ENCODE measurements at regions not wholly inside any gene's neighbourhood (a gene's known extent, or its start where the extent isn't known, plus 50 kb on each side); places are given as distances from the start of the nearest gene placed in this dataset.
"Not testable (repeated sequence)": the region's sequence is repeated elsewhere in the genome, so short reads cannot be mapped to it uniquely, and the experiment has no call there.

DNA sequence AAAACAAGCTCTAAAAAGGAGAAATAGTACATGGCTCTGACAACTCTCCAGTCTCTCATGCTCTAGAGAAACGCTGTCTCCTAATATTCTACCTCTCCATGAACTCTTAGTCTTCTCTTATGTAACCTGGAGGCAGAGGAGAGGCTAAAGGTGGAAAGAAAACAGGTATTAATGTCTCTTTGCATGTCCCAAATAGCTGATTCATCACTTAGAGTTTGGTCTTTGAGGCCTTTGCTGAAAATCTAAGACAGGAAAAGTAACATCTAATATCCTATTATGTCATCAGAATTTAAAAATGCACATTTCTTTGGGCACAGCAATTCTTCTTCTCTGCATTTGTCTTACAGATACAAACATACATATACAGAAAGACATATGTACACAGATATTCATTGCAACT lies 127.2 kb downstream of the DHRS2 start:
- no peak for DNase-seq

DNA sequence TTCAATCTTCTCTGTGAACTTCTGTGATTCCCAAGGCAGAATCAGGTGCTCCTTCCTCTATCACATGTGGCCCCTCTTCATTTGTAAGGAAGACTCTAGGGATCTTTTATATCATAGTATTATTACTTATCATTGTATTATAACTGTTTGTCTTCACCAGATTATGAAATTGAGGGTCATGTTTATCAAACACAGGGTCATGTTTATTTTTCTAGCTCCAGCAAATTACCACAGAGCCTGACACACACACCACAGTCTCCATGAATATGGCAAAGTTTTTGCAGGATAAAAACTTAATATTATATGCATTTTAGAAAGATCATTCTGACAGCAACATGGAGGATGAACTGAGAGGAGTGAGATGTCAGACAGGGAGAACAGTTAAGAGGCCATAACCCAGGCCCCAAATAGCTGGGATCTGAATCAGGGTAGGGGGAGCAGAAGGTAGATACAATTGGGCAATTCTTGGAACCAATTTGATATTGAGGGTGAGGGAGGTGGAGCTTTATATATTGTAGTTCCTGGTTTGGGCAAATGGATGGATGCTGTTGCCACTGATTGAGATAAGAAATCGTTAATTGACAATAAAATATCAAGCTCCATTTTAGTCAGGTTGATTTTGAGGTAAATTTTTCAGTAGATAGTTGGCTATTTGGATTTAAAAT lies 130.7 kb downstream of the DHRS2 start:
- DNase-seq, result no peak

DNA sequence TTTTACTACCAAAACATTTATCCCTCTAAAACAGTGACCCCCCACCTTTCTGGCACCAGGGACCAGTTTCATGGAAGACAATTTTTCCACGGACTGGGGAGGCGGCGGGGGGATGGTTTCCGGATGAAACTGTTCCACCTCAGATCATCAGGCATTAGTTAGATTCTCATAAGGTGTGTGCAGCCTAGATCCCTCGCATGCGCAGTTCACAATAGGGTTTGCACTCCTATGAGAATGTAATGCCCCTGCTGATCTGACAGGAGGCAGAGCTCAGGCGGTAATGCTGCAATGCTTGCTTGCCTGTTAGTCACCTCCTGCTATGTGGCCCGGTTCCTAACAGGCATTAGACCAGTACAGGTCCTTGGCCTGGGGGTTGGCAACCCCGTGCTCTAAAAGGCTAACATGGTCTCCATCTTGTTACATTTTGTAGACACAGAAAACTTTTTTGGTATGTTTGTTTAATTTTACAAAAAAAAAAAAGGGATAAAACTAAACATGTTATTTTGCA lies 133.1 kb downstream of the DHRS2 start:
- not testable (repeated sequence) for DNase-seq

DNA sequence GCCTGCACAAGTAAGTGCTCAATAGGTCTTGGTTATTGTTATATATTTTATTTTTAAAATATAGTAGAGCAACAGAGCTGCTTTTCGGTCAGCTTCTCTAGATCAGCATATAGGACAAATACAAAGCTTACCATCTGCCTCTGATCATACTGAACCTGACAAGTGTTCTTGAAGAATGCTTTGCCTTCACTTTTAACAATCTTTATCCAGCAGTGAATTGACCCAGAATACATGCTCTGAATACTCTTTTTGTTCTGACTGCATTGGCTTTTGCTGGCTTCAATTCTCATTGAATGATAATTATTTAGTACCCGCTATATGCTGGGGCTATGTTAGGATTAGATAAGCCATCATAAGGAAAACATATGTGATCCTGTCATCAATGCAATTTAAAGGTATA lies 137.8 kb downstream of the DHRS2 start:
- DNase-seq, result no peak

DNA sequence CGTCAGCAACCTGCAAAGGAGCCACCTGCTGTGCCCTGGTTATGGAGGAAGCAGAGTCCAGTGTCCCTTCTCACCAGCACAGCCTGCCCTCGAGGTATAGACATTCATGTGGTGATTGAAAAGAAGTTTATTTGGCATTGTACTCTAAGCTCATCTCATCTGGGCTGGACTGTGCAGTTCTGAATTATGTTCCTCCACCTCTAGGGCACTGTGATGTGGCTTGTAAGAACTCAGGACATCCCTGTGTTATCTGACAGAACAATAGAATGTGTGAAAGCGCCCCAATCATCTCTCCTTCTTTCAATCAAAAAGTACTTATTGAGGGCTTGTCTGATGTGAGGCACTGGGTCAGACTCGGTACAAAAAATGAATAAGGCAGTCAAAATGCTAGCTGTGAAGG lies 140.1 kb downstream of the DHRS2 start:
- no peak for DNase-seq

DNA sequence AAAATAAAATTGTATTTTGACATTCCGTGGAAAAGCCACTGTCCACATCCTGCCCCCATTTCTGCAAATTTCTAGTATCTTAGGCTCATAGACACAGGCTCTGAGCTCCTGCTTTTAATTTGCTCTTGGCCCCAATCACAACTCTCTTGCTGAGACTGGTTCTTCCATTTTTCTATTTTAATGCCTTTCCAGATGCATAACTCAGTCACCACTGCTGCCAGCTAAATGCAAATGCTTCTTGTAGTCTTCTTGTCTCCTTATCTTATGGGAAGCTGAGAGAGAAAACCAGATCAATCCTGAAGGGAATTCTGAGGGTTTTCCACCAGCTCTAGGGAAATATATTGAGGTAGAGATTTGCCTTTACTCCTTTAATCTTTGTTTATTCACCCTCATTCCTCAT lies 149.0 kb downstream of the DHRS2 start:
- no peak for DNase-seq

DNA sequence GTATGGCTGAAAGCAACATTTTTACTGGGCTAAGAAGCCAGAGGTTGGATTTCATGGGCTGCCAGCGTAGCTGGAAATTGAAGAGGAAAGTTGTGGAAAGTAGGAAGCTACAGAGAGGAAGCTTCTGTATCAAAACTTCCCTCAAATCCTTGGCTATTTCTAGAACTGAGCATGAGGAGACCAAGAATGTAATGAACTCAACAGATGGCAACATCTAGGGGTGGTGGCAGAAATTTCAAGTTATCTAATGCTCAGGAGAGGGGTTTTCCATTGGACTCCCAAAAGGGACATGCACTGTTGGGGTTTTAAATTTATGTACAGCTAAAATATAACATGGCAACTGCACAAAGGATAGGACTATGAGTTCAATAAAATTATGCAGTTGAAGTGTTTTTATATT lies 151.3 kb downstream of the DHRS2 start:
- DNase-seq, result no peak

DNA sequence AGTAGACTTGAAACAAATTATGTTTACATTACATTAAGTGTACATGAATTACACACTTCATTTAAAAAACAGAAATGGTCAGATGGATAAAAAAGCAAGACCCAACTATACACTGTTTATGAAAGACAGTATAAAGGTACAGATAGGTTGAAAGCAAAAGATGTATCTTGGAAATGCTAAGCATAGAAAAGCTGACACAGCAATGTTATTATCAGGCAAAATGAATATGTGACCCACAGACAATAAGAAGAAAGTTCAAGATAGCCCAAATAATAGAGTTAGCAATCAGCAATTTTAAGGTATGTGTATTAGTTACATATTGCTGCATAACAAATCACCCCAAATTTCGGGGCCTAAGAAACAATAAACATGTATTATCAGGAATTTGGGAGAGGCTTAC lies 153.5 kb downstream of the DHRS2 start:
- DNase-seq, result no peak

DNA sequence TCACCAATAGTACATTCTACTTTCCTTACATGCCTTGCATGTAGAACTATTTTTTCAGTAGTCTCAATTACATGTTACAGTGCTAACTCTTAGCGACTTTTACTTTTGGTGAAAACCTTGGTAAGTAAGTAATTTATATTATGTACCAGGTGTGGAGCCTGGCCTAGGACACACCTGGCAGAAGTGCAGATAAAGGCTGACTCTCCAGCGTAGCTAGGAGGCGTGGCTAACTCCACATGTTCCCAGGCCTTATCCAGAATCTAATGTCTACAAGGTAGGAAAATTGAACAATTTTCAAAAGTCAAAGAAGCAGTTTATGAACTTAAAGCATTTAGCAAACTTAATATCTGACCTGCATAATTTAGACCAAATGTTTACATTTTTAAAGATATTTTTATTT lies 157.4 kb downstream of the DHRS2 start:
- no peak for DNase-seq

DNA sequence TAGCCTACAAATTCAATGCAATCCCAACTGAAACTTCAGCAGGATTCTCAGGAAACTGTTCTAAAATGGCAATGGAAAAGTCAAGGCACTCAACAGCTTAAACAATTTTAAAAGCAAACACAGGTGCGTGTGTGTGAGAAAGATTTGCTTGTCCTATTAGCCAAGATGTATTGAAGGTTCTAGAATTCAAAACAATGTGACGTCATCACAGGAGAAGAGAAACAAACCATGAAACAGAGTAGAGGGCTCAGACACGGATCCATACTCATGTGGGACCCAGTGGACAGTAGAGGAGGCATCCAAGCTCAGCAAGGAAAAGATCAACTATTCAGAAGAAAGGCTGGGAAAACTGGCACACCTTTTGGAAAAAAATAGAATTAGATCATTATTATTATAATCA lies 152.8 kb upstream of the DHRS4 start:
- DNase-seq, result no peak

DNA sequence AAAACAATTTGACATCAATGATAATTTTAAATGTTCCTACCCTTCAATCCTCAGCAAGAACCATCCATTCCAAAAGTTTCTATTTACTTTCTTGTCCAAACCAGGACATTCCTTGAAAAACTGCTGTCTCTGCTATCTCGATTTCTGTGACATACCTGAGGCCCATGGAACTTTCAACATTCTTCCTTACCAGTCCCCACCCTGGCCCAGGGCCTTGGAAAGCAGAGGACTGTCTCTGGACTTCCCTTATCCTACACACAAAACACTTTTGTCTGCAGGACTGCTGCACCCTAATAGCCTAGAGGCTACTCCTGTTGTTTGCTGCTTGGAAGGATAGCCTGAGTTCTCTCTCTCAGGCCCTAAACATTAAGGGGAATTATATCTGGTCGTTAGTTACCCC lies 151.8 kb upstream of the DHRS4 start:
- no peak for DNase-seq

DNA sequence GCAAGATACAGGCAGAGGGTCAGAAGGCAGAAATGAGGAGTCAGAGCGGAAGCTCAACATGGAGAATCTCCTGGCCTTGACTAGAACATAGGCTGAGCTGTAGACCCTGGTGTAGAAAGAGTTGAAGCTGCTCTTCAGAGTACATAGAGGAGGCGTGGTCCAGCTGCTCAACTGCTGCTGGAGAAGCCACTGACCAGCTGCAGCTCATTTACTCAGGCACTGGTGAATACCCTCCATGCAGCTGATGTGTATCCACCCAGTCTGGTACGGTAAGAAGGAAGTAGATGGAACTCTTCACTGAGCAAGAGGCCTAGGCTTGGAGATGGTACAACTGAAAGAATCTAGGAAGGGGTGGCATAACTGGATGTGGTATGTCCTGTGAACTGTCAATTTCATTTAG lies 148.8 kb upstream of the DHRS4 start:
- DNase-seq, result no peak

DNA sequence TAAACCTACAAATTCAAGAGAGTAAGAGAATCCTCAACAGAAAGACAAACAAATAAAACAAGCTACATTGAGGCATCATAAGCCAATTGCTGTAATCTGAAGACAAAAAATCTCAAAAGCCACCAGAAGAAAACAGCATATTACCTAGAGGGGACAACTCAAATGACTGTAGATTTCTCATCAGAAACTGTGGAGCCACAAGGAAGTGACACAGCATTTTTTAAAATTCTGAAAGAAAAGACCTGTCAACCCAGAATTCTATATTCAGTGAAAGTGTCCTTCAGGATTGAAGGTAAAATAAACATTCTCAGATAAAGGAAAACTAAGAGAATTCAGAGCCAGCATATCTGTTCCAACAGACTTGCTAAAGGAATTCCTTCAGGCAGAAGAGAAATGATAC lies 147.8 kb upstream of the DHRS4 start:
- DNase-seq, result no peak

DNA sequence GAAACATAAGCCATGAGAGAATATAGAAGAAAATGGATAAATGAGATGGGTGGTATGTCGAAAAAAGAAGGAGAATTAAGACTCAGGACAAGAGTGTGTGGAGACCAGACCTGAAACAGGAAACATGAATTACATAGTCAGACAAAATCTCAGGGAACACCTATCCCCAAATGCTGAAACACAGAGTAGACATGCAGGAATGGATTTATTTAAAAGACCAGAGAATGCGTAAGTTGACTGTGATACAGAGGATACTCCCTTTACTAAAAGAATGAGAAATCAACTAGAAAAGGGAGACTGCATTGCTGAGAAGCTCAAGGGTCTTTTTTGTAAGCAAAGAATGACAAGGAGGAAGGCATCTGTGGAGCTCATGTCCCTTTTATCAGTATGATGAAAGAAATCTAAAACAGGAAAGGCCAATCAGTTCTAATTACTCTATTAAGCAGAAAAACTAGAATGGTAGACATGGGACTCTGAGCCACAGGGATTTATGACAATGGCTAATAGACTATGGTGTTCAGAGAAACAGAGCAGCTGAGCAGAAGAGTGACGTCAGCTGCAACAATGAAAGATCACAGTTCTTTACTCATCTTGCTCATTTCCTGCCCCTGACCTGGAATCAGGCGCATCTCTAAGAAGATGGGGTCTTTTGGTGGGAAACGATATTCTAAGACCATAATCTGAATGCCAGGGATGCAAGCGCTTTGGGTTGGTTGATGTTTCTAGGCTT lies 138.9 kb upstream of the DHRS4 start:
- DNase-seq, result no peak

DNA sequence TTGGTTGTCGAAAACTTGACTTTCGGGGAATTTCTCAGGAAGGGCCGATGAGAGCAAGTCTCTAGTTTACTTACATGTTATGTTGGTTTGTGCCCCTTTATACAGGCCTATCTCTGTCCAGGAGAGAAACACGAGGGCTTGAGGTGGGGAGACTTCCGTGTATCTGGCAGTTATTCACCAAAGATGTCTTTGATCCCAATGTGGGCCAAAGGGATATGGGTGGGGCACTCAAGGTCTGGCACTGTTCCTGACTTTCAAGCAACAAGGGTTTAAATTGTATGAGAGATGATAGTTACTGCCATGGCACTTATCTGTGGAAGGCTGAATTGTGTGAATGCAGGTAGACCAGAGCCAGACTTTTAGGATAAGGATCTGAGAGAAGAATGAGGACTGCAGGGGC lies 137.2 kb upstream of the DHRS4 start:
- DNase-seq, result no peak

DNA sequence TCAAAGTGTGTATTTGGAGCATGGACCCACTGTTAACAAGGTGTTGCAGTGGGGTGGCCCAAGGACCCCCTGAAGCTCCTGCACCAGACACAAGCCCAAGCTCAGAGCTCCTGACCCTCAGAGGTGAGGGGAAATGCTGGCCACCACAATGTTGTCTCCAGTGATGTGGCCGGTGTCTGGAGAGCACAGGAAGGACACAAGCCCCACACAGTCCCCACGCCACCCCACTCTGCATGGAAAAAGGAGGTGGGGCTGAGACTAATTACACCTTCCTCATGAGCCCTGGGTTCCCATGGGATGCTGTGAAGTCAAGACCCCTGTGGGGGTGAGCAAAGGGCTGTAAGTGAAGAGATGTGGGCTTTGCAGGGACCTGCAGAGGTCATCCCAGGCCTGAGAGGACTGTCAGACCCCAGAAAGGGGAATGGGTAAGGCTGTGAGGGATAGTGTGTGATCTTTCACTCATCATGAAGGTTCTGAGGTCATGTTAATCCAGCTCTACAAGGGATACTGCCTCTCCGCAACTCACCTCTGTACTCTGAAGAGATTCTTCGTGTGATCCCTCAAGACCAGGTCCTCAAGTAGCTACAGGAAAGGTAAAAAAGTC lies 136.3 kb upstream of the DHRS4 start:
- no peak for DNase-seq

DNA sequence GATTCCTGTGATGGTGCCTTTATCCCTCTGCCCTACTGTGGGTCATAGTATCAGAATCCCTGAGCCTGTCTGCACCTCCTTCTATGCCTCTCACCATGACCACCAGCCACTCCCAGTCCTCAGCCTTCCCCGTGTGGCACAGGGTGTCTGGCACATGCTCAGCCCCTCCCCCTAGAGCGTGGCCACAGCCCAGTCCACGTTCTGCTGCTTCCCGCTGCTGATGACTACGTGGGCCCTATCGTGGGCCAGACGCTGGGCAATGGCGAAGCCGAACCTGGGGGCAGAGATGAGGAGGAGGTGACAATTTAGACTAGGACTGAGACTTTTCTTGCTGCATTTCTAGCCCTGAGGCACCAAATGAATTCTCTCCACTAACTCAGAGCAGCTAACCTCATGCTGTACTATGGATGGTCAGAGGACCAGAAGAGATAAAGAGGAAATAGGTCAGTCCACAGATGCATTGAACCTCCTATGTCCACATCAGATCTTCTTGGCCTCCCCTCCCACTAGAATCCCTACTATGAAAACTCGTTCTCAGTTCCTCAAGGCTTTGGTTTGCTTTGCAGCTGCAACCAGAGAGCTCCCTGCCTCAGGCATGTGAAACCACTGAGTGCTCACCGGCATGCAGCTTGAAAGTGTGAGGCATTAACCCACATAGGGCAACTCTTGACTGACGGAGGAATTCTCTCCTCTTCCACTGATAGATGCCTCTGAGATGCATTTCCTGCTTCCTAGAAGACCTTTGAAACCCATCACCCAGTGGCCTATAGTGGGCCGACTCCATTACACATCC lies 126.3 kb upstream of the DHRS4 start:
- no peak for DNase-seq

DNA sequence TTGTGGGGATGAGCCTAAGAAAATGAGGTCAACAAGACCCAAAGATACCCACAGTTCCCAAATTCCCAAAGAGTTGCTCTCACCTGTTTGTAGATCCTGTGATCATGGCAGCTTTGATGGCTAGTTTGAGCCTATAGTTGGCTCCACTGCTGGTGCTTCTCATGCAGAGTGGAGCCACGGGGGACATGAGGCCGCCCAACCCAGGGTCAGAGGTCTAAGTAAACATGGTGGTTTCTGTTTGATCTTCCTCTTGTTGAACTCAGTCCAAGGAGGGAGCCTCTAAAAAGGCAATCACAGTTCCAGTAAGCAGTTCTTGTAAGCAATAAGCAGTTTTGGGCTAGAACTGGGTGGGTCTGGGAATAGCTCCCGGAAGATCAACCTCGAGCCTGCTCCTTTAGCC lies 125.6 kb upstream of the DHRS4 start:
- DNase-seq, result no peak

DNA sequence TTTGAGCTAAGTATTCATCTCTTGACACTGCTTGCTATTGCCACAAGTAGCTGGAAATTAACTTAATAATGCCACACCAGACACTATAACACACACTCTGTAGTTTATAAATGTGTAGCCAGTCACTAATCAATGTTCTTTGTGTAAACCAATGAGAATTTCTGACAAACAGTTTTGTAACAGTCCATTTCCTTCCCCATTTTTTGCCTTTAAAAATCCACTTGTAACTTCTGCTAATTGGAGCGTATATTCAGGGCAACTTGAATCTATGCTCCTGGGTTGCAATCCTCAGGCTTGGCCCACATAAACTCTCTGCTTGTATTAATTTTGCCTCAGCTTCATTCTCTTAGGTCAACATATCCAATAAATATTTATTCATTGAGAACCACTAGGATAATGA lies 125.0 kb upstream of the DHRS4 start:
- DNase-seq, result no peak

DNA sequence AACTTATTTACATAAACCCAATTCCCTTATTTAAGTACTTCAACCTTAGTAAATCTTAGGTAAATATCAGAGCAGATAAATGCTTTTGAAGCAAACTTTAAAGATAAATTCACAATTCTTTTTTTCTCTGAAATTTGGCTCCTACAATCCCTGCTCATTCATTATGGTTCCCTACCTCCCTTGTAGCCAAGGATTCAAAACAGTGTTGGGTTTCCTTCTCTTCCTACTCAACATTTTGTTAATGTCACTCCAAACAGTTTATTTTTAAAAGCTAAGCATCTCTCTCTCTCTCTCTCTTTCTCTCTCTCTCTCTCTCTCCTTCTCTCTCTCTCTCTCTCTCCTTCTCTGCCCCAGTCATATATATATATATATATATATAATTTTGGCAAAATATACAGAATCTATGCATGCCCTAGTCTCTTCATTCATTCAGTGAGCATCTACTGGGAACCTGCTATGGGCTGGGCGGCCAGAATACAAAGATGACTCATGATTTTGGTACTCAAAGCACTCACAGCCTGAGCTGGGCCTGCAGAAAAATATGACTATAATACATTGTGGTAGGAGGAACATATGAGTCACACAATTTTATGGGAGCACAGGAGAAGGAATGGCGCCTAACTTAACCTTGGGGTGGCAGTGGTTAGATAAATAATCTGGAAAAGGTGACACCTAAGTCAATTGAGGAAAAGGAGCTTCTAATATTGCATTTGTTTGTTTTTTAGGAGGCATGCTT lies 123.7 kb upstream of the DHRS4 start:
- DNase-seq, result no peak

DNA sequence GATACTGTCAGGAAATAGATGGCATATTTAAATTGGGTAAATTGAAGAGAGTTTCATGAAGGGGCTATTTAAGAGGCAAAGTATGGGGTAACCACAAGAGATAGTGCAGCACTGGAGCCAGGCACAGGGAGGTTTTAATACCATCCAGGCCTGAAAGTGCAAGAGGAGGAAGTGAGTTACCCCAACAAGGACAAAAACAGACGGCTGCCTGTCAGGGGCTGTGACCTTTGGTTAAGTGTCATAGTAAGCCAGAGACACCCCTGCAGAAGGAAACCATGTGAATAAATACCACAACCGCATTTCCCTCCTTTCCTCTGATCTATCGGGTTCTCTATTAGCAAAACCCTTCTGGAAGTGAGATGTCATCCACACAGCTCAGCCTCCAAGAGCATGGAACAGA lies 122.0 kb upstream of the DHRS4 start:
- DNase-seq, result no peak

DNA sequence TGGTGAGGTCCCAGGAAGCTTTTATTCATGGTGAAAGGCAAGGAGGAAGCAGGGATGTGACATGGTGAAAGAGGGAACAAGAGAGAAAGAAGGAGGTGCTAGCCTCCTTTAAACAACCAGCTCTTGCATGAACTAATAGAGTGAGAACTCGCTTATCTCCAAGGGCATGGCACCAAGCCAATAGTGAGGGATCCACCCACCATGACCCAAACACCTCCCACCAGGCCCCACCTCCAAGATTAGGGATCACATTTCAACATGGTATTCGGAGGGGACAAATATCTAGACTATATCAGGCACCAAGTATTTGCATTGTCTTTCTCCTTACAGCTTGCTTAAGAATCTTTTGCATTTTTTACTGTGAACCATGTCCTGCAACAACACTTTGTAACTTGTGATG lies 91.9 kb upstream of the DHRS4 start:
- DNase-seq, result no peak

DNA sequence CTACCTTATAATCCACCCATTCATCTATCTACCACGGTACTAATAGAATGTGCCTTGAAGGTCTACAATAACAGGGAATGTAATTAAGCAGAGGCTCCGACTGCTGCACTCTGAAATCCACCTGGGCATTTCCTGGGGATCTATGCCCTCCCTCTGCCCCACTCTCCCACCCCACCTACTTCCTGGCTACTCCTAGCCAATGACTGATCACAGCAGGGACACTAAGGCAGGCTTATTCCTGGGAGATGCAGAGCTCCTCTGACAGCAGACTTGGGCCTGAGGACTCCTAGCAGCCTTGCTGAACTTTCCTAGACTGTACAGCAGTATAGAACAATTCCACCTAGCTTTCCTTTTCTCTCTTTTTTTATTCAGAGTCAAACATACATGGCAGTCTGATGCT lies 91.1 kb upstream of the DHRS4 start:
- no peak for DNase-seq

Data from NCI-H446 treated with DMSO at 0.1 percent for 48 hours (cell line).